NCI-H2196 (cell line): ENCODE measurements at regions not wholly inside any gene's neighbourhood (a gene's known extent, or its start where the extent isn't known, plus 50 kb on each side); places are given as distances from the start of the nearest gene placed in this dataset.

ENCODE experiments used
- DNase-seq: peaks from one replicate; lab custom pipeline; 2025; ENCODE audit not compliant: unreplicated experiment; lab: John Stamatoyannopoulos, UW

GRCh38 chr17:15112846-15113617 is 152.1 kb downstream of the PMP22 start:
- DNase-seq: no peak

GRCh38 chr17:15109608-15110007 is 155.5 kb downstream of the PMP22 start:
- no peak for DNase-seq

- no peak for DNase-seq
Observed at GRCh38 chr17:15108992-15109391, 156.1 kb downstream of the PMP22 start.

GRCh38 chr17:15106540-15106939 is 158.6 kb downstream of the PMP22 start:
- DNase-seq: no peak

- DNase-seq: no peak
Observed at GRCh38 chr17:15103785-15104184, 161.3 kb downstream of the PMP22 start.

- DNase-seq: no peak
Observed at GRCh38 chr17:15101175-15101574, 164.0 kb downstream of the PMP22 start.

- no peak for DNase-seq
Observed at GRCh38 chr17:15096511-15096910, 168.6 kb downstream of the PMP22 start.

- DNase-seq: no peak
Observed at GRCh38 chr17:15095935-15096334, 169.2 kb downstream of the PMP22 start.

GRCh38 chr17:15092762-15093161 is 172.4 kb downstream of the PMP22 start:
- DNase-seq: no peak

- no peak for DNase-seq
Observed at GRCh38 chr17:15092261-15092660, 172.9 kb downstream of the PMP22 start.

- DNase-seq: no peak
Observed at GRCh38 chr17:15091825-15092224, 173.3 kb downstream of the PMP22 start.

GRCh38 chr17:15090533-15090932 is 174.6 kb downstream of the PMP22 start:
- no peak for DNase-seq

GRCh38 chr17:15087946-15088345 is 177.2 kb downstream of the PMP22 start:
- DNase-seq: no peak

GRCh38 chr17:15086776-15087295 is 178.3 kb downstream of the PMP22 start:
- DNase-seq: no peak

- DNase-seq: no peak
Observed at GRCh38 chr17:15085890-15086677, 179.0 kb downstream of the PMP22 start.

GRCh38 chr17:15083225-15083624 is 181.9 kb downstream of the PMP22 start:
- no peak for DNase-seq

- no peak for DNase-seq
Observed at GRCh38 chr17:15081008-15081407, 184.1 kb downstream of the PMP22 start.

GRCh38 chr17:15078570-15078969 is 186.6 kb downstream of the PMP22 start:
- no peak for DNase-seq

- DNase-seq: no peak
Observed at GRCh38 chr17:15076991-15077663, 188.0 kb downstream of the PMP22 start.

- DNase-seq: no peak
Observed at GRCh38 chr17:15051933-15052332, 213.2 kb downstream of the PMP22 start.

- no peak for DNase-seq
Observed at GRCh38 chr17:15049795-15050160, 215.3 kb downstream of the PMP22 start.
